SK-N-SH treated with all-trans-retinoic acid at 6 μM for 48 hours (cell line): ENCODE measurements at regions not wholly inside any gene's neighbourhood (a gene's known extent, or its start where the extent isn't known, plus 50 kb on each side); places are given as distances from the start of the nearest gene placed in this dataset.

Source experiments
- ARNTL ChIP-seq: fragments of 450-650 bp; formaldehyde crosslinking; IDR thresholded peaks from 2 replicates; pipeline ENCODE4 v1.5.0; 2020; ENCODE audit warnings: low read depth, mild to moderate bottlenecking, moderate library complexity, borderline replicate concordance
- BACH2 ChIP-seq: fragments of 250-450 bp; sonication (Bioruptor Pico); IDR thresholded peaks from 2 replicates; pipeline ENCODE4 v1.9.0; 2021; ENCODE audit warnings: mild to moderate bottlenecking, borderline replicate concordance
- CSRNP3 ChIP-seq: fragments of 250-450 bp; sonication (Bioruptor Pico); IDR thresholded peaks from 2 replicates; pipeline ENCODE4 v1.5.1; 2021; ENCODE audit warnings: mild to moderate bottlenecking, moderate library complexity
- ESRRG ChIP-seq: fragments of 250-450 bp; sonication (Bioruptor Pico); IDR thresholded peaks from 2 replicates; pipeline ENCODE4 v1.6.1; 2021; ENCODE audit warnings: mild to moderate bottlenecking
- PATZ1 ChIP-seq: fragments of 250-450 bp; sonication (Bioruptor Pico); IDR thresholded peaks from 2 replicates; pipeline ENCODE4 v1.8.0; 2020; ENCODE audit warnings: mild to moderate bottlenecking, moderate library complexity, borderline replicate concordance
- POU6F1 ChIP-seq: fragments of 250-450 bp; sonication (Bioruptor Pico); IDR thresholded peaks from 2 replicates; pipeline ENCODE4 v1.8.0; 2021; ENCODE audit warnings: low read depth, mild to moderate bottlenecking, moderate library complexity, borderline replicate concordance
- PPARA ChIP-seq: fragments of 250-450 bp; sonication (Bioruptor Pico); IDR thresholded peaks from 2 replicates; pipeline ENCODE4 v1.5.0; 2020; ENCODE audit warnings: mild to moderate bottlenecking, borderline replicate concordance
- TCF4 ChIP-seq: fragments of 250-450 bp; sonication (Bioruptor Pico); IDR thresholded peaks from 2 replicates; pipeline ENCODE4 v1.8.0; 2021; ENCODE audit warnings: mild to moderate bottlenecking, moderate library complexity, borderline replicate concordance
- TOX ChIP-seq: fragments of 250-450 bp; sonication (Bioruptor Pico); IDR thresholded peaks from 2 replicates; pipeline ENCODE4 v1.8.0; 2021; ENCODE audit warnings: mild to moderate bottlenecking, moderate library complexity, borderline replicate concordance
- ZFP3 ChIP-seq: fragments of 250-450 bp; sonication (Bioruptor Pico); IDR thresholded peaks from 2 replicates; pipeline ENCODE4 v1.5.0; 2020; ENCODE audit warnings: mild to moderate bottlenecking, moderate library complexity
- ZFP30 ChIP-seq: fragments of 450-650 bp; formaldehyde crosslinking; IDR thresholded peaks from 2 replicates; pipeline ENCODE4 v1.5.0; 2022; ENCODE audit warnings: mild to moderate bottlenecking, moderate library complexity
- ZNF70 ChIP-seq: fragments of 450-650 bp; formaldehyde crosslinking; IDR thresholded peaks from 2 replicates; pipeline ENCODE4 v1.5.0; 2020; ENCODE audit warnings: mild to moderate bottlenecking, moderate library complexity
- ZNF8 ChIP-seq: fragments of 450-650 bp; formaldehyde crosslinking; IDR thresholded peaks from 2 replicates; pipeline ENCODE4 v1.5.0; 2020; ENCODE audit warnings: mild to moderate bottlenecking, moderate library complexity
- TF ChIP-seq, protein P1 (sequence below): fragments of 250-450 bp; sonication (Bioruptor Pico); IDR thresholded peaks from 2 replicates; pipeline ENCODE4 v1.5.1; 2020; ENCODE audit warnings: low read depth, mild to moderate bottlenecking, moderate library complexity

DNA sequence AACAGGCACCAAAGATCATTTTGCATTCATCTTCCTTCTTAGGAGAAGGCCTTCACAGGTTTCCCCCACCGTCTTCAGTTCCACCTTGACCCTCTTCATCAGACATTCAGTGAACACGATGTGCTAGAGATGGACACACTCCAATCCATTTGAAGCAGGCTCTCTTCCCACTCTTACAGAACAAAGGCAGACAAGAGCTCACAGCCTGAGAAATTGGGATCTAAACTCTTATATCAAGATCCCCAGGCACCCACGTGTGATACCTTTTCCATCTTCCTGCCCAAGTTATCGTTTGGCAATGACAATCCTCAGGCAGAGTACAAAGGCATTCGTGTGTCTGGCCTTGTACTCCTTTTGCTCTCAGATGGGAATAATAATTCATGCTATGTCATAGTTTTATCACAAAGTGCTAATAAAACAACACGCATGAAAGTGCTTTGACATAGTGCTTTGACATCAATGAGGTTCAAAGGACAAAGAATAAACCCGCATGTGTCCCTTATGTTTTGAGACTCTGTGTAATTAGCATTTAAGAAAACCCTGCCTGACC lies 369.3 kb upstream of the KLHL29 start:
- TF ChIP-seq PATZ1 (no peak), ARNTL (CRISPR knock-in tag) (no peak), ESRRG (CRISPR knock-in tag) (no peak), POU6F1 (CRISPR knock-in tag) (no peak), TOX (no peak), ZNF8 (CRISPR knock-in tag) (no peak), TCF4 (CRISPR knock-in tag) (no peak), ZFP3 (CRISPR knock-in tag) (no peak), ZFP30 (CRISPR knock-in tag) (no peak), BACH2 (CRISPR knock-in tag) (no peak), PPARA (CRISPR knock-in tag) (no peak), ZNF70 (CRISPR knock-in tag) (no peak), CSRNP3 (no peak)
- TF ChIP-seq, protein P1, sequence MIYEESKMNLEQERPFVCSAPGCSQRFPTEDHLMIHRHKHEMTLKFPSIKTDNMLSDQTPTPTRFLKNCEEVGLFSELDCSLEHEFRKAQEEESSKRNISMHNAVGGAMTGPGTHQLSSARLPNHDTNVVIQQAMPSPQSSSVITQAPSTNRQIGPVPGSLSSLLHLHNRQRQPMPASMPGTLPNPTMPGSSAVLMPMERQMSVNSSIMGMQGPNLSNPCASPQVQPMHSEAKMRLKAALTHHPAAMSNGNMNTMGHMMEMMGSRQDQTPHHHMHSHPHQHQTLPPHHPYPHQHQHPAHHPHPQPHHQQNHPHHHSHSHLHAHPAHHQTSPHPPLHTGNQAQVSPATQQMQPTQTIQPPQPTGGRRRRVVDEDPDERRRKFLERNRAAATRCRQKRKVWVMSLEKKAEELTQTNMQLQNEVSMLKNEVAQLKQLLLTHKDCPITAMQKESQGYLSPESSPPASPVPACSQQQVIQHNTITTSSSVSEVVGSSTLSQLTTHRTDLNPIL (CRISPR knock-in tag): no peak
